HEK293T (cell line): ENCODE measurements at regions not wholly inside any gene's neighbourhood (a gene's known extent, or its start where the extent isn't known, plus 50 kb on each side); places are given as distances from the start of the nearest gene placed in this dataset.

Source experiments
- BHLHE40 ChIP-seq: fragments of 450-650 bp; IDR thresholded peaks from 2 replicates; pipeline ENCODE4 v1.6.1; 2016; ENCODE audit warnings: mild to moderate bottlenecking, moderate library complexity, borderline replicate concordance
- ELF4 ChIP-seq: fragments of 450-650 bp; IDR thresholded peaks from 2 replicates; pipeline ENCODE4 v1.6.1; 2017; ENCODE audit warnings: antibody characterized with exemption
- FOXM1 ChIP-seq: fragments of 450-650 bp; IDR thresholded peaks from 2 replicates; pipeline ENCODE4 v1.6.1; 2017; ENCODE audit warnings: mild to moderate bottlenecking, borderline replicate concordance
- HDGF ChIP-seq: fragments of 450-650 bp; IDR thresholded peaks from 2 replicates; pipeline ENCODE4 v1.6.1; 2017; ENCODE audit warnings: antibody characterized with exemption, borderline replicate concordance
- LEF1 ChIP-seq: fragments of 450-650 bp; IDR thresholded peaks from 2 replicates; pipeline ENCODE4 v1.6.1; 2017; ENCODE audit warnings: mild to moderate bottlenecking, borderline replicate concordance
- NFRKB ChIP-seq: fragments of 450-650 bp; IDR thresholded peaks from 2 replicates; pipeline ENCODE4 v1.6.1; 2016; ENCODE audit warnings: mild to moderate bottlenecking, moderate library complexity

DNA sequence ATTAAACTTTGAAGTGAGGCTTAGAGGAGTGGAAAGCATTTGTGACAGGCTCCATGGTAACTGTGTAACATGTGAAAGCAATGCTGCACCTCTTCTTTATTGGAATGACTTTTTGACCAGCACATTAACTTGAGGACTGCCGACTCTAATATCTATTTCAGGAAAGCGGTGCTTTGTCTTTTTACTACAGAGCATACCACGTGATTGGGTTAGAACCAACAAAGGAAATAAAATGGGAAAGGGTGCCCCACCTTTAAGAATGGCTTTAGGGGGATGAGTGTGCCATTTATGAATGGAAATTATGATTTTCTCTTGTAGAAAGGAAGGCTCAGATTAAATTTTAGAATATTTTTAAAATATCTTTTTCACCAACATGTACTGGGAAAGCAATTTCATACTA lies 57.3 kb upstream of the VPREB1 start:
- TF ChIP-seq HDGF (no peak), NFRKB (no peak), LEF1 (no peak), FOXM1 (no peak), ELF4 (no peak), BHLHE40 (no peak)
